ENCODE measurements at regions not wholly inside any gene's neighbourhood (a gene's known extent, or its start where the extent isn't known, plus 50 kb on each side); places are given as distances from the start of the nearest gene placed in this dataset.
"Not testable (repeated sequence)": the region's sequence is repeated elsewhere in the genome, so short reads cannot be mapped to it uniquely, and the experiment has no call there.

DNA sequence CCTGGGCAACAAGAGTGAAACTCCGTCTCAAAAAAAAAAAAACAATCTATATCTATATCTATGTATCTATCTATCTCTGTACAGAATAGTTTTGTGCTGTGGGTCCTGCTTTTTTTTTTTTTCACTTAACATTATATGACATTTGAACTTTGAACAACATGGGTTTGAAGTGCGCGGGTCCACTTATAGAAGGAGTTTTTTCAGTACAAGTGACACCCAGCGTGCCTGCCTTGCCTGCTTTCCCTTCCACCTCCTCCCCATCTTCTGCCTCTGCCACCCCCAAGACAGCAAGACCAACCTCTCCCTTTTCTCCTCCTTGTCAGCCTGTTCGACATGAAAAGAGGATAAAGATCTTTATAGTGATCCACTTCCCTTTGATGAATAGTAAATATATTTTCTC, 102.2 kb upstream of the KCNG1 start:
- Histone ChIP-seq H3K4me3 (no peak overlapping the region), H3K9me3 (ENCODE audit: low read depth) (no peaks in the 10 kb centered on the region), H3K36me3 (no peaks in the 10 kb centered on the region), H3K27me3 (no peaks in the 10 kb centered on the region), H3K4me1 (ENCODE audit: low read depth) (peaks cover 12% of the 10 kb centered on the region), H3K27ac (no peak overlapping the region)
- no peak for DNase-seq (ENCODE audit: low read depth in 1 of 2, low spot score in 1 of 2)
- TF ChIP-seq, protein P1, sequence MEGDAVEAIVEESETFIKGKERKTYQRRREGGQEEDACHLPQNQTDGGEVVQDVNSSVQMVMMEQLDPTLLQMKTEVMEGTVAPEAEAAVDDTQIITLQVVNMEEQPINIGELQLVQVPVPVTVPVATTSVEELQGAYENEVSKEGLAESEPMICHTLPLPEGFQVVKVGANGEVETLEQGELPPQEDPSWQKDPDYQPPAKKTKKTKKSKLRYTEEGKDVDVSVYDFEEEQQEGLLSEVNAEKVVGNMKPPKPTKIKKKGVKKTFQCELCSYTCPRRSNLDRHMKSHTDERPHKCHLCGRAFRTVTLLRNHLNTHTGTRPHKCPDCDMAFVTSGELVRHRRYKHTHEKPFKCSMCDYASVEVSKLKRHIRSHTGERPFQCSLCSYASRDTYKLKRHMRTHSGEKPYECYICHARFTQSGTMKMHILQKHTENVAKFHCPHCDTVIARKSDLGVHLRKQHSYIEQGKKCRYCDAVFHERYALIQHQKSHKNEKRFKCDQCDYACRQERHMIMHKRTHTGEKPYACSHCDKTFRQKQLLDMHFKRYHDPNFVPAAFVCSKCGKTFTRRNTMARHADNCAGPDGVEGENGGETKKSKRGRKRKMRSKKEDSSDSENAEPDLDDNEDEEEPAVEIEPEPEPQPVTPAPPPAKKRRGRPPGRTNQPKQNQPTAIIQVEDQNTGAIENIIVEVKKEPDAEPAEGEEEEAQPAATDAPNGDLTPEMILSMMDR (IDR thresholded peaks at IDR 0.05; ENCODE audit: low read depth, low read length): no peak

DNA sequence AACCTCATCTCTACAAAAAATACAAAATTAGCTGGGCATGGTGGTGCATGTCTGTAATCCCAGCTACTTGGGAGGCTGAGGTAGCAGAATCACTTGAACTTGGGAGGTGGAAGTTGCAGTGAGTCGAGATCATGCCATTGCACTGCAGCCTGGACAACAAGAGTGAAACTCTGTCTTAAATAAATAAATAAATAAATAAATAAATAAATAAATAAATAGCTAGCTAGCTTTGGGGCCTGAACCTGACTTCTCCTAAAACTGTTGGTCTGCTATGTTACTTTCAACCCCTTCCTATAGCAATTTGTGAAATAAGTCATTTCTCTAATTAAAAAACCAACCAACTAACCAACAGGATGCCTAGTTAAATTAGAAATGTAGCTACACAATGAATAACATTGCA, 101.0 kb upstream of the KCNG1 start:
- H3K27me3 ChIP-seq; H3K9me3 ChIP-seq (ENCODE audit: low read depth); H3K4me3 ChIP-seq; H3K4me1 ChIP-seq (ENCODE audit: low read depth); DNase-seq (ENCODE audit: low read depth in 1 of 2, low spot score in 1 of 2); H3K27ac ChIP-seq; H3K36me3 ChIP-seq: not testable (repeated sequence)

DNA sequence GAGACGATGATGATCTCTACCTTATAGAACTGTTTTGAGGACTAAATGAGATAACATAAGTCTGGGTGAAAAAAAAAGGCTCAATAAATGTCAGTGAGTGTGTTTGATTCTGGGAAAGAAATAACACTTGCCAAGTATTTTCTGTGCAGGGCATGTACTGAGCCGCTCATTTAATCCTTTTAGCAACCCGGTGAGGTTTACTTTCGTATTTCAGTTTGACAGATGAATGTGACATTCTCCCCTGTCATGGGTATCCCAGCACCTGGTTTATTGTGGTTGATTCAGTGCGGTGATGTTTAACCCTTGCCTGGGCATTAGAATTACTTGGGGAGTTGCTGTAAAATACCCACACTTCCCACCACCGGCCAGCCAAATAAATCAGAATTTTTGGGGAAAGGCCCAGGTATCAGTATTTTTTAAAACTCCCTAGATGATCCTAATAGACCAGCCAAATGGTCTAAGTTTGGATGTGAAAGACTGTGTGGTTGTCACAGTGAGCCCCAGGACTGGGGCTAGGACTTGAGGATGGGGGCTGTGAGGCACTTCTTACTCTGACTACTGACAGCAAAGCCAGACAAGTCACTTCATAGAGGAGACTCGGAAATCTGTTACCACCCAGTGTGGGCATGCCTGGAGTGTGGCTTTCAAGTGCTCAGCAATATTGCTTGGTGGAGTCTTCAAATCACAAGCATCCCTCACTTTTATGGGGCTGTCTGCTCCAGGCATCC, 100.2 kb upstream of the KCNG1 start:
- Histone ChIP-seq H3K4me3 (no peak overlapping the region), H3K36me3 (no peaks in the 10 kb centered on the region), H3K27ac (no peak overlapping the region), H3K9me3 (ENCODE audit: low read depth) (no peaks in the 10 kb centered on the region), H3K27me3 (no peaks in the 10 kb centered on the region), H3K4me1 (ENCODE audit: low read depth) (peaks cover 9% of the 10 kb centered on the region)
- TF ChIP-seq, protein P1 (IDR thresholded peaks at IDR 0.05; ENCODE audit: low read depth, low read length): no peak
- DNase-seq (ENCODE audit: low read depth in 1 of 2, low spot score in 1 of 2): no peak

DNA sequence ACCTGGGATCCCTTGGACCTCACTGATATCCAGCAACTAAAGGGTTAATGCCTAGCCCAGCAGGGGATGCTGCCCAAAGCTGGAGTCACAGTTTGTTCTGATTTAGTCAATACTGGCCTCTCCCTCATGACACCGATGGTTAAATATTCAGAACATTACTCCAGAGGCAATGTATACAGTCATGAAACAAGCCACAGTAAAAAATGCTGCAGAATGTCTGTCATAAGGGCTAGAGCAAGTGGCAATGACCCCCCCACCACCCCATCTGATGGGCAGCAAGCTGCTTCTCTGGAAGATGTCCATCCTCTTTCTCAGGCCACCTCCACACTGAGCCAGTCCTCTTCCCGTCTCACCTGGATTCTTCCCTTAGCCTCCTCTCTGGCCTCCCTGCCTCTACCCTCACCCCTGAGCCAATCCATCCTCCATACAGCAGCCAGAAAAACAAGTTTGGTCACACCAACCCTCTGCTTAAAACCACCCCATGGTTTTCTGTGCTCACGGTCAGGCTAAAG, 99.0 kb upstream of the KCNG1 start:
- Histone ChIP-seq H3K9me3 (ENCODE audit: low read depth) (no peaks in the 10 kb centered on the region), H3K27ac (no peak overlapping the region), H3K4me1 (ENCODE audit: low read depth) (peaks cover 9% of the 10 kb centered on the region), H3K36me3 (no peaks in the 10 kb centered on the region), H3K27me3 (no peaks in the 10 kb centered on the region), H3K4me3 (no peak overlapping the region)
- TF ChIP-seq, protein P1 (IDR thresholded peaks at IDR 0.05; ENCODE audit: low read depth, low read length): no peak
- no peak for DNase-seq (ENCODE audit: low read depth in 1 of 2, low spot score in 1 of 2)

DNA sequence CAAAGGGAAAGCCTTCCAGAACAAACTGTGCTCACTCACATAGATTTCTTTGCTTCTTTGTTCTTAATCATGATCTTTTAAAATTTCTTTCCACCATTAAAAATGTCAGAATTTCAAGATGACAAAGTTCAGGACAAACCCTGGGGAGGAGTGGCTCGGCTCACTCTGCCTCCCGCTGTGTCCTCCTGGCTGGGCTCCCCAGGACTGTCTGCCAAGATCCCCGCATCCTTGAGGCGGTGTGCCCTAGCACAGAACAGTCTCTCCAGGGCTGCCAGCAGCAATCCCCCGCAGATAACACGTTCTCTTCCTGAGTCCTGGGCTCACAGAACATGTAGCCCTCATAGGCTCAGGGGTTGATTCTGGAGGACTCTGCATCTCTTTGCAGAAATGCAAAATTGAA, 98.4 kb upstream of the KCNG1 start:
- Histone ChIP-seq H3K4me3 (no peak overlapping the region), H3K36me3 (no peaks in the 10 kb centered on the region), H3K27ac (no peak overlapping the region), H3K4me1 (ENCODE audit: low read depth) (peaks cover 9% of the 10 kb centered on the region), H3K9me3 (ENCODE audit: low read depth) (no peaks in the 10 kb centered on the region), H3K27me3 (no peaks in the 10 kb centered on the region)
- DNase-seq (ENCODE audit: low read depth in 1 of 2, low spot score in 1 of 2): peak in 1 of 2 donors; percentile 11
- TF ChIP-seq, protein P1 (IDR thresholded peaks at IDR 0.05; ENCODE audit: low read depth, low read length): no peak

DNA sequence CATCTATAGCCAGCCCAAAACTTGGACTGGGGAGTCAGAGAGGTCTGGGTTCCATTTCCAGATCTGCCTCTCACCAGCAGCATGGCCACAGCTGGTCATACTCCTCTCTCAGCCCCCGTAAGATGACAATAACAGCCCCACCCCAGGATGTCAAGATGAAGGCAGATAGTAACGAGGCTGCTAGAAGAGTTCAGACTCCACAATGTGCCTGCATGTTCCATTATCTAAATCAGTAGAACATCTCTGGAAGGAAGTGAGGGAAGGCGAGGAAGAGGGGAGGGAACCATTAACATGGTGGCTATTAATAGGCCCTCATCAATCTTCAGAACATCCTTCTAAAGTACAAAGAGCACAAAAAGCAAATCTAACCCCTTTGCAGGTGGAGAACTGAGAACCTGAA, 98.0 kb upstream of the KCNG1 start:
- DNase-seq (ENCODE audit: low read depth in 1 of 2, low spot score in 1 of 2): no peak

More for the DNA sequence above, 98.0 kb upstream of the KCNG1 start:
- Histone ChIP-seq H3K27me3 (no peaks in the 10 kb centered on the region), H3K9me3 (ENCODE audit: low read depth) (no peaks in the 10 kb centered on the region), H3K36me3 (no peaks in the 10 kb centered on the region), H3K4me3 (no peak overlapping the region), H3K4me1 (ENCODE audit: low read depth) (peaks cover 9% of the 10 kb centered on the region), H3K27ac (no peak overlapping the region)
- TF ChIP-seq, protein P1 (IDR thresholded peaks at IDR 0.05; ENCODE audit: low read depth, low read length): no peak
